ENCODE measurements at regions not wholly inside any gene's neighbourhood (a gene's known extent, or its start where the extent isn't known, plus 50 kb on each side); places are given as distances from the start of the nearest gene placed in this dataset.
A peak's percentile ranks its signal among the peaks of the same experiment; 100 is the strongest.

GRCh38 chr7:91554883-91555282 is 290.6 kb downstream of the FZD1 start (continued):
- TF ChIP-seq TAL1 (IDR thresholded peaks at IDR 0.05) (peak; percentile 90), NFIC (IDR thresholded peaks at IDR 0.05) (peak; percentile 5; the same call in 1 of the 2 replicates), FOXM1 (IDR thresholded peaks at IDR 0.05; ENCODE audit: low read depth) (peak; percentile 89), FOXM1 (CRISPR knock-in tag; IDR thresholded peaks at IDR 0.05; ENCODE audit: low read depth) (no peak), SMARCA4 (IDR thresholded peaks at IDR 0.05) (peak; percentile 85; the same call in 1 of the 2 replicates), NR2C1 (IDR thresholded peaks at IDR 0.05) (no peak), NR2C1 (tag; IDR thresholded peaks at IDR 0.05) (no peak), KDM2B (CRISPR knock-in tag; IDR thresholded peaks at IDR 0.05) (no peak), ETV5 (CRISPR knock-in tag; IDR thresholded peaks at IDR 0.05; ENCODE audit: low read depth) (no peak), ZC3H8 (IDR thresholded peaks at IDR 0.05) (no peak), SMAD3 (CRISPR knock-in tag; conservative IDR thresholded peaks at IDR 0.05) (peak; percentile 83), CBFA2T3 (IDR thresholded peaks at IDR 0.05) (peak; percentile 88), CREM (IDR thresholded peaks at IDR 0.05; ENCODE audit: low read depth) (peak; percentile 43; the same call in 1 of the 2 replicates), ILF3 (IDR thresholded peaks at IDR 0.05; ENCODE audit: borderline replicate concordance) (no peak), KLF16 (IDR thresholded peaks at IDR 0.05) (peak; percentile 89), STAT5A (IDR thresholded peaks at IDR 0.05; ENCODE audit: borderline replicate concordance, low read length) (peak; percentile 56; the same call in 1 of the 2 replicates), ZFPM2 (CRISPR knock-in tag; IDR thresholded peaks at IDR 0.05) (no peak), JUND (IDR thresholded peaks at IDR 0.05; ENCODE audit: borderline replicate concordance, low read depth, low read length) (no peak), JUND (tag; IDR thresholded peaks at IDR 0.05; ENCODE audit: borderline replicate concordance, low read depth, low read length) (peak; percentile 21; the same call in 1 of the 3 replicates), SMAD4 (CRISPR knock-in tag; conservative IDR thresholded peaks at IDR 0.05) (peak; percentile 77), CBX2 (IDR thresholded peaks at IDR 0.05; ENCODE audit: insufficient read depth, low read length, poor library complexity, severe bottlenecking) (no peak), ZNF785 (CRISPR knock-in tag; IDR thresholded peaks at IDR 0.05) (no peak), U2AF1 (optimal IDR thresholded peaks at IDR 0.05; ENCODE audit: low read depth, low read length) (no peak), RBM14 (IDR thresholded peaks at IDR 0.05; ENCODE audit: borderline replicate concordance, insufficient read depth, low read depth, low read length) (no peak), ZNF79 (CRISPR knock-in tag; IDR thresholded peaks at IDR 0.05; ENCODE audit: low read depth) (no peak), NCOA1 (IDR thresholded peaks at IDR 0.05; ENCODE audit: low read depth) (peak; percentile 69; the same call in 1 of the 2 replicates), TBL1XR1 (IDR thresholded peaks at IDR 0.05; ENCODE audit: low read length in 2 of 2) (peak in 1 of 2 experiments; percentile 70; a peak in 1 of 4 replicates), U2AF2 (optimal IDR thresholded peaks at IDR 0.05; ENCODE audit: low read depth, low read length) (no peak), PPARD (CRISPR knock-in tag; IDR thresholded peaks at IDR 0.05) (no peak)
- TF ChIP-seq, protein P1, sequence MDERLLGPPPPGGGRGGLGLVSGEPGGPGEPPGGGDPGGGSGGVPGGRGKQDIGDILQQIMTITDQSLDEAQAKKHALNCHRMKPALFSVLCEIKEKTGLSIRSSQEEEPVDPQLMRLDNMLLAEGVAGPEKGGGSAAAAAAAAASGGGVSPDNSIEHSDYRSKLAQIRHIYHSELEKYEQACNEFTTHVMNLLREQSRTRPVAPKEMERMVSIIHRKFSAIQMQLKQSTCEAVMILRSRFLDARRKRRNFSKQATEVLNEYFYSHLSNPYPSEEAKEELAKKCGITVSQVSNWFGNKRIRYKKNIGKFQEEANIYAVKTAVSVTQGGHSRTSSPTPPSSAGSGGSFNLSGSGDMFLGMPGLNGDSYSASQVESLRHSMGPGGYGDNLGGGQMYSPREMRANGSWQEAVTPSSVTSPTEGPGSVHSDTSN (CRISPR knock-in tag; IDR thresholded peaks at IDR 0.05; ENCODE audit: low read depth) = no peak
- TF ChIP-seq, protein P1 (tag; conservative IDR thresholded peaks at IDR 0.05; ENCODE audit: low read depth) = no peak; the same call in 1 of the 2 replicates
- TF ChIP-seq, protein P2, sequence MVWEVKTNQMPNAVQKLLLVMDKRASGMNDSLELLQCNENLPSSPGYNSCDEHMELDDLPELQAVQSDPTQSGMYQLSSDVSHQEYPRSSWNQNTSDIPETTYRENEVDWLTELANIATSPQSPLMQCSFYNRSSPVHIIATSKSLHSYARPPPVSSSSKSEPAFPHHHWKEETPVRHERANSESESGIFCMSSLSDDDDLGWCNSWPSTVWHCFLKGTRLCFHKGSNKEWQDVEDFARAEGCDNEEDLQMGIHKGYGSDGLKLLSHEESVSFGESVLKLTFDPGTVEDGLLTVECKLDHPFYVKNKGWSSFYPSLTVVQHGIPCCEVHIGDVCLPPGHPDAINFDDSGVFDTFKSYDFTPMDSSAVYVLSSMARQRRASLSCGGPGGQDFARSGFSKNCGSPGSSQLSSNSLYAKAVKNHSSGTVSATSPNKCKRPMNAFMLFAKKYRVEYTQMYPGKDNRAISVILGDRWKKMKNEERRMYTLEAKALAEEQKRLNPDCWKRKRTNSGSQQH (CRISPR knock-in tag; IDR thresholded peaks at IDR 0.05) = no peak
